A549 (cell line): ENCODE measurements at regions not wholly inside any gene's neighbourhood (a gene's known extent, or its start where the extent isn't known, plus 50 kb on each side); places are given as distances from the start of the nearest gene placed in this dataset.

Experiments used
- ATAC-seq, 2 experiments: fragments of 200-7000 bp in 1 of 2; fragments of >200 bp in 1 of 2; cut with Nextera tagmentation in 1 of 2; cut with Tn5 transposase in 1 of 2; 3 replicates each; pipeline versions ENCODE4 v1.8.0 to v1.9.1; 2018 to 2020; ENCODE audit warnings: mild to moderate bottlenecking in 1 of 2, moderate library complexity in 1 of 2
- CTCF ChIA-PET: fragments of 300-600 bp; sonication (Branson Sonifier 250); formaldehyde crosslinking; extraction: SDS; loops from one replicate; lab custom pipeline; 2021; ENCODE audit warnings: antibody characterized with exemption, inconsistent platforms; lab: Yijun Ruan, JAX
- POLR2A ChIA-PET: fragments of 350-600 bp; formaldehyde crosslinking; extraction: SDS; loops from one replicate; lab custom pipeline; 2021; ENCODE audit warnings: antibody characterized with exemption, inconsistent platforms; lab: Yijun Ruan, JAX
- DNase-seq, 2 experiments: peaks; one replicate each; pipeline versions ENCODE4 v3.0.0 to v3.0.0-alpha.2; 2011 to 2016; ENCODE audit warnings: low read depth in 1 of 2, low spot score in 1 of 2
- FAIRE-seq: peaks from 2 replicates; lab custom pipeline; 2011; peaks lifted over from hg19 to GRCh38; lab: Jason Lieb, UNC
- H3K27ac ChIP-seq, 2 experiments: fragments of >200 bp; sonication (Bioruptor Twin); formaldehyde crosslinking; 3 replicates each; pipeline ENCODE4 v1.5.1; 2016 to 2017
- H3K4me1 ChIP-seq: fragments of >200 bp; sonication (Bioruptor Twin); formaldehyde crosslinking; 3 replicates; pipeline ENCODE4 v1.6.1; 2016
- H3K4me2 ChIP-seq: fragments of >200 bp; sonication (Bioruptor Twin); formaldehyde crosslinking; 3 replicates; pipeline ENCODE4 v1.6.1; 2016
- H3K4me3 ChIP-seq: fragments of >200 bp; sonication (Bioruptor Twin); formaldehyde crosslinking; 3 replicates; pipeline ENCODE4 v1.5.1; 2016
- H3K9me3 ChIP-seq: fragments of >200 bp; sonication (Bioruptor Twin); formaldehyde crosslinking; 3 replicates; pipeline ENCODE4 v1.6.1; 2016
- EHMT2 ChIP-seq: fragments of 200-600 bp; sonication (generic); IDR thresholded peaks from 2 replicates; pipeline ENCODE4 v1.6.1; 2016; ENCODE audit warnings: antibody characterized with exemption, low read depth, mild to moderate bottlenecking, moderate library complexity
- ESRRA ChIP-seq: fragments of 150-350 bp; IDR thresholded peaks from 2 replicates; pipeline ENCODE4 v1.6.1; 2014; ENCODE audit warnings: mild to moderate bottlenecking, low read length, borderline replicate concordance
- JUN ChIP-seq, 2 experiments: fragments of >200 bp; sonication (Bioruptor Twin); formaldehyde crosslinking; IDR thresholded peaks; 2 replicates in 1 of 2; 3 replicates in 1 of 2; pipeline ENCODE4 v1.6.1; 2016 to 2017
- MAFK ChIP-seq: fragments of 450-650 bp; IDR thresholded peaks from 2 replicates; pipeline ENCODE4 v1.6.1; 2014; ENCODE audit not compliant: partially characterized antibody
- MAZ ChIP-seq: fragments of 150-350 bp; IDR thresholded peaks from 2 replicates; pipeline ENCODE4 v1.6.1; 2014; ENCODE audit warnings: antibody characterized with exemption, low read depth, low read length, borderline replicate concordance
- NPAS2 ChIP-seq: fragments of 250-450 bp; sonication (Bioruptor Pico); IDR thresholded peaks from 2 replicates; pipeline ENCODE4 v1.8.0; 2022; ENCODE audit warnings: mild to moderate bottlenecking, moderate library complexity, borderline replicate concordance
- PHF8 ChIP-seq: fragments of 200-600 bp; sonication (generic); IDR thresholded peaks from 2 replicates; pipeline ENCODE4 v1.6.1; 2016; ENCODE audit warnings: low read depth, mild to moderate bottlenecking, antibody characterized with exemption, moderate library complexity, borderline replicate concordance
- RARB ChIP-seq: fragments of 250-450 bp; sonication (Bioruptor Pico); IDR thresholded peaks from 2 replicates; pipeline ENCODE4 v1.8.0; 2021; ENCODE audit warnings: mild to moderate bottlenecking, moderate library complexity
- RCOR1 ChIP-seq: fragments of 150-350 bp; IDR thresholded peaks from 2 replicates; pipeline ENCODE4 v1.6.1; 2014; ENCODE audit warnings: antibody characterized with exemption, low read length, low read depth
- SMC3 ChIP-seq: fragments of >200 bp; sonication (Bioruptor Twin); formaldehyde crosslinking; IDR thresholded peaks from 3 replicates; pipeline ENCODE4 v1.6.1; 2018; ENCODE audit warnings: inconsistent platforms
- TP53 ChIP-seq: fragments of 250-450 bp; sonication (Bioruptor Pico); IDR thresholded peaks from 2 replicates; pipeline ENCODE4 v1.5.0; 2021; ENCODE audit warnings: mild to moderate bottlenecking, moderate library complexity
- WGBS: methylation state at CpG from one replicate; pipeline ENCODE4 v1.1.6; 2017; ENCODE audit errors: missing lambda C conversion rate; 5-methylcytosine and 5-hydroxymethylcytosine counted together
- TF ChIP-seq, protein P1 (sequence below): fragments of 250-450 bp; sonication (Bioruptor Pico); IDR thresholded peaks from 2 replicates; pipeline ENCODE4 v1.5.0; 2021; ENCODE audit warnings: mild to moderate bottlenecking, moderate library complexity, borderline replicate concordance
- TF ChIP-seq, protein P2 (sequence below): IDR thresholded peaks from 2 replicates; pipeline ENCODE4 v1.6.1; 2012; ENCODE audit warnings: low read depth, borderline replicate concordance
- TF ChIP-seq, protein P3 (sequence below): fragments of 200-600 bp; sonication (generic); IDR thresholded peaks from 2 replicates; pipeline ENCODE4 v1.6.1; 2016; ENCODE audit warnings: antibody characterized with exemption, mild to moderate bottlenecking, moderate library complexity
- TF ChIP-seq, protein P4 (sequence below): fragments of >200 bp; sonication (Bioruptor Twin); formaldehyde crosslinking; IDR thresholded peaks from 3 replicates; pipeline ENCODE4 v1.5.1; 2016

DNA sequence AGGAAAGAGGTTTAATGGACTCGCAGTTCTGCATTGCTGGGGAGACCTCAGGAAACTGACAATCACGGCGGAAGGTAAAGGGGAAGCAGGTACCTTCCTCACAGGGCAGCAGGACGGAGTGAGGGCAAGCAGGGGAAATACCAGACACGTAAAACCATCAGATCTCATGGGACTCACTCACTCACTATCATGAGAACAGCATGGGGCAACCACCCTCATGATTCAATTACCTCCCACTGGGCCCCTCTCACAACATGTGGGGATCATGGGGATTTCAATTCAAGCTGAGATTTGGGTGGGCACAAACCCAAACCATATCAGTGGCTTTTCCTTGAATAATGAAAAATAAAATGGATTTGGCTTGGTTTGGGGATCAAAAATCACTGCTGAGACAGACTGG lies 380.5 kb downstream of the VRK1 start:
- TF ChIP-seq, protein P1, sequence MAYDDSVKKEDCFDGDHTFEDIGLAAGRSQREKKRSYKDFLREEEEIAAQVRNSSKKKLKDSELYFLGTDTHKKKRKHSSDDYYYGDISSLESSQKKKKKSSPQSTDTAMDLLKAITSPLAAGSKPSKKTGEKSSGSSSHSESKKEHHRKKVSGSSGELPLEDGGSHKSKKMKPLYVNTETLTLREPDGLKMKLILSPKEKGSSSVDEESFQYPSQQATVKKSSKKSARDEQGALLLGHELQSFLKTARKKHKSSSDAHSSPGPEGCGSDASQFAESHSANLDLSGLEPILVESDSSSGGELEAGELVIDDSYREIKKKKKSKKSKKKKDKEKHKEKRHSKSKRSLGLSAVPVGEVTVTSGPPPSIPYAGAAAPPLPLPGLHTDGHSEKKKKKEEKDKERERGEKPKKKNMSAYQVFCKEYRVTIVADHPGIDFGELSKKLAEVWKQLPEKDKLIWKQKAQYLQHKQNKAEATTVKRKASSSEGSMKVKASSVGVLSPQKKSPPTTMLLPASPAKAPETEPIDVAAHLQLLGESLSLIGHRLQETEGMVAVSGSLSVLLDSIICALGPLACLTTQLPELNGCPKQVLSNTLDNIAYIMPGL: no peak
- TF ChIP-seq, protein P2, sequence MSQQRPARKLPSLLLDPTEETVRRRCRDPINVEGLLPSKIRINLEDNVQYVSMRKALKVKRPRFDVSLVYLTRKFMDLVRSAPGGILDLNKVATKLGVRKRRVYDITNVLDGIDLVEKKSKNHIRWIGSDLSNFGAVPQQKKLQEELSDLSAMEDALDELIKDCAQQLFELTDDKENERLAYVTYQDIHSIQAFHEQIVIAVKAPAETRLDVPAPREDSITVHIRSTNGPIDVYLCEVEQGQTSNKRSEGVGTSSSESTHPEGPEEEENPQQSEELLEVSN: no peak
- TF ChIP-seq, protein P3, sequence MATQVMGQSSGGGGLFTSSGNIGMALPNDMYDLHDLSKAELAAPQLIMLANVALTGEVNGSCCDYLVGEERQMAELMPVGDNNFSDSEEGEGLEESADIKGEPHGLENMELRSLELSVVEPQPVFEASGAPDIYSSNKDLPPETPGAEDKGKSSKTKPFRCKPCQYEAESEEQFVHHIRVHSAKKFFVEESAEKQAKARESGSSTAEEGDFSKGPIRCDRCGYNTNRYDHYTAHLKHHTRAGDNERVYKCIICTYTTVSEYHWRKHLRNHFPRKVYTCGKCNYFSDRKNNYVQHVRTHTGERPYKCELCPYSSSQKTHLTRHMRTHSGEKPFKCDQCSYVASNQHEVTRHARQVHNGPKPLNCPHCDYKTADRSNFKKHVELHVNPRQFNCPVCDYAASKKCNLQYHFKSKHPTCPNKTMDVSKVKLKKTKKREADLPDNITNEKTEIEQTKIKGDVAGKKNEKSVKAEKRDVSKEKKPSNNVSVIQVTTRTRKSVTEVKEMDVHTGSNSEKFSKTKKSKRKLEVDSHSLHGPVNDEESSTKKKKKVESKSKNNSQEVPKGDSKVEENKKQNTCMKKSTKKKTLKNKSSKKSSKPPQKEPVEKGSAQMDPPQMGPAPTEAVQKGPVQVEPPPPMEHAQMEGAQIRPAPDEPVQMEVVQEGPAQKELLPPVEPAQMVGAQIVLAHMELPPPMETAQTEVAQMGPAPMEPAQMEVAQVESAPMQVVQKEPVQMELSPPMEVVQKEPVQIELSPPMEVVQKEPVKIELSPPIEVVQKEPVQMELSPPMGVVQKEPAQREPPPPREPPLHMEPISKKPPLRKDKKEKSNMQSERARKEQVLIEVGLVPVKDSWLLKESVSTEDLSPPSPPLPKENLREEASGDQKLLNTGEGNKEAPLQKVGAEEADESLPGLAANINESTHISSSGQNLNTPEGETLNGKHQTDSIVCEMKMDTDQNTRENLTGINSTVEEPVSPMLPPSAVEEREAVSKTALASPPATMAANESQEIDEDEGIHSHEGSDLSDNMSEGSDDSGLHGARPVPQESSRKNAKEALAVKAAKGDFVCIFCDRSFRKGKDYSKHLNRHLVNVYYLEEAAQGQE: no peak
- TF ChIP-seq, protein P4, sequence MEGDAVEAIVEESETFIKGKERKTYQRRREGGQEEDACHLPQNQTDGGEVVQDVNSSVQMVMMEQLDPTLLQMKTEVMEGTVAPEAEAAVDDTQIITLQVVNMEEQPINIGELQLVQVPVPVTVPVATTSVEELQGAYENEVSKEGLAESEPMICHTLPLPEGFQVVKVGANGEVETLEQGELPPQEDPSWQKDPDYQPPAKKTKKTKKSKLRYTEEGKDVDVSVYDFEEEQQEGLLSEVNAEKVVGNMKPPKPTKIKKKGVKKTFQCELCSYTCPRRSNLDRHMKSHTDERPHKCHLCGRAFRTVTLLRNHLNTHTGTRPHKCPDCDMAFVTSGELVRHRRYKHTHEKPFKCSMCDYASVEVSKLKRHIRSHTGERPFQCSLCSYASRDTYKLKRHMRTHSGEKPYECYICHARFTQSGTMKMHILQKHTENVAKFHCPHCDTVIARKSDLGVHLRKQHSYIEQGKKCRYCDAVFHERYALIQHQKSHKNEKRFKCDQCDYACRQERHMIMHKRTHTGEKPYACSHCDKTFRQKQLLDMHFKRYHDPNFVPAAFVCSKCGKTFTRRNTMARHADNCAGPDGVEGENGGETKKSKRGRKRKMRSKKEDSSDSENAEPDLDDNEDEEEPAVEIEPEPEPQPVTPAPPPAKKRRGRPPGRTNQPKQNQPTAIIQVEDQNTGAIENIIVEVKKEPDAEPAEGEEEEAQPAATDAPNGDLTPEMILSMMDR: no peak
- TF ChIP-seq TP53 (CRISPR knock-in tag): no peak
- no peak for TF ChIP-seq RCOR1
- no peak for TF ChIP-seq NPAS2 (CRISPR knock-in tag)
- TF ChIP-seq MAZ: no peak
- no peak for TF ChIP-seq MAFK
- TF ChIP-seq RARB (CRISPR knock-in tag): no peak
- no peak for TF ChIP-seq JUN (IDR thresholded peaks at IDR 0.05)
- TF ChIP-seq SMC3: no peak
- TF ChIP-seq, all 56 proteins: peak for 0
- Histone ChIP-seq H3K4me2 (no peak overlapping the region), H3K9me3 (no peaks in the 10 kb centered on the region), H3K27ac (no peak overlapping the region), H3K4me1 (peaks cover 13% of the 10 kb centered on the region), H3K4me3 (no peak overlapping the region)
- ATAC-seq: no peak
- CTCF ChIA-PET: interaction anchor here (1.4 kb wide), 1 partner anchor 34 kb away, joined by 3 read pairs; no protein-coding TSS in a partner anchor
- WGBS: 42% methylated on average over 5 of the region's 5 CpGs
- no peak for DNase-seq
- POLR2A ChIA-PET: no interaction called here
- FAIRE-seq: no peak

DNA sequence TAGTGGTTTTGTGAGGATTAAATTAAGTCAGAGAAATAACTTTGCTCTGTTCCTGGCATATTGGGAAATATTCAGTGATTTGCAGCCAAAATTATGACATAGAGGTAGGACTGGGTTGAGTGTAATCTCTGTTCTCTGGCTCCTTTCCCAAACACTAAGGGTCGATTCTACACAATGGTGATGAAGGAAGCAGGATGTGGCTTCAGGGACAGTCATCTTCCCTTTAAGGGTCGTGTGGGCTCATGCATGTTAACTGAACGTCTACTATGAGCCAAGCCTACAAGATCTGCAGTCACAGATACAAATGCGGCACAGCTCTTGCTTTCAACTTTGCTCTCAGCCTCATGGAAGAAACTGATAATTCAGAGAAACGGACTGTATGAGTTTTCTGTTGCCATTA lies 381.6 kb downstream of the VRK1 start:
- Histone ChIP-seq H3K4me1 (peaks cover 13% of the 10 kb centered on the region), H3K27ac (no peak overlapping the region), H3K4me2 (no peak overlapping the region), H3K9me3 (no peaks in the 10 kb centered on the region), H3K4me3 (no peak overlapping the region)
- DNase-seq (no peak), ATAC-seq (no peak), FAIRE-seq (no peak)
- ChIA-PET CTCF (no interaction called here), POLR2A (no interaction called here)
- 36% methylated on average over 5 of the region's 5 CpGs for WGBS
- no peak for TF ChIP-seq ESRRA
- TF ChIP-seq, protein P2: no peak
- TF ChIP-seq EHMT2: no peak
- TF ChIP-seq PHF8: no peak
